Esophagus squamous epithelium (tissue), 4 donors: ENCODE measurements at regions not wholly inside any gene's neighbourhood (a gene's known extent, or its start where the extent isn't known, plus 50 kb on each side); places are given as distances from the start of the nearest gene placed in this dataset.

Experiments
- POLR2A ChIP-seq, 4 donors: fragments of 450-650 bp; IDR thresholded peaks; one replicate each; pipeline ENCODE4 v1.6.1; 2017; ENCODE audit warnings: antibody characterized with exemption in 4 of 4, mild to moderate bottlenecking in 4 of 4, moderate library complexity in 3 of 4
- TF ChIP-seq, protein P1 (sequence below), 6 experiments: fragments of 450-650 bp in 4 of 6; fragments of 200-600 bp in 2 of 6; sonication (generic) in 2 of 6; IDR thresholded peaks; one replicate each; pipeline ENCODE4 v1.5.1; 2016 to 2019; ENCODE audit warnings: antibody characterized with exemption in 6 of 6, mild to moderate bottlenecking in 4 of 6, moderate library complexity in 4 of 6

DNA sequence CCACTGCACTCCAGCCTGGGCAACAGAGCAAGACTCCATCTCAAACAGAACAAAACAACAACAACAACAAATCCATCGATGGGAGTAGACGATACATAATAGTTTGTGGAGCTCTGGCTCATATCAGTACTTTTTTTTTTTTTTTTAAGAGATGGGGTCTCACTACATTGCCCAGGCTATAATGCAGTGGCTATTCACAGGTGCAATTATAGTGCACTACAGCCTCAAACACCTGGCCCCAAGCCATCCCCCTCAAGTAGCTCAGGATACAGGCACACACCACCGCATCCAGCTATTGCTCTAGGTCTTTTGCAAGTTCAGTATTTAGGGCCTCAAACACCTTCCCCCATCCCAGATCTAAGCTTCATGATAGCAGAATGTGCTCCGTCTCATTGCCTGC, 110.6 kb downstream of the KATNIP start:
- TF ChIP-seq POLR2A (IDR thresholded peaks at IDR 0.05), result no peak
- TF ChIP-seq, protein P1, sequence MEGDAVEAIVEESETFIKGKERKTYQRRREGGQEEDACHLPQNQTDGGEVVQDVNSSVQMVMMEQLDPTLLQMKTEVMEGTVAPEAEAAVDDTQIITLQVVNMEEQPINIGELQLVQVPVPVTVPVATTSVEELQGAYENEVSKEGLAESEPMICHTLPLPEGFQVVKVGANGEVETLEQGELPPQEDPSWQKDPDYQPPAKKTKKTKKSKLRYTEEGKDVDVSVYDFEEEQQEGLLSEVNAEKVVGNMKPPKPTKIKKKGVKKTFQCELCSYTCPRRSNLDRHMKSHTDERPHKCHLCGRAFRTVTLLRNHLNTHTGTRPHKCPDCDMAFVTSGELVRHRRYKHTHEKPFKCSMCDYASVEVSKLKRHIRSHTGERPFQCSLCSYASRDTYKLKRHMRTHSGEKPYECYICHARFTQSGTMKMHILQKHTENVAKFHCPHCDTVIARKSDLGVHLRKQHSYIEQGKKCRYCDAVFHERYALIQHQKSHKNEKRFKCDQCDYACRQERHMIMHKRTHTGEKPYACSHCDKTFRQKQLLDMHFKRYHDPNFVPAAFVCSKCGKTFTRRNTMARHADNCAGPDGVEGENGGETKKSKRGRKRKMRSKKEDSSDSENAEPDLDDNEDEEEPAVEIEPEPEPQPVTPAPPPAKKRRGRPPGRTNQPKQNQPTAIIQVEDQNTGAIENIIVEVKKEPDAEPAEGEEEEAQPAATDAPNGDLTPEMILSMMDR (IDR thresholded peaks at IDR 0.05), result no peak
